HG03139 (cell line): ENCODE measurements at regions not wholly inside any gene's neighbourhood (a gene's known extent, or its start where the extent isn't known, plus 50 kb on each side); places are given as distances from the start of the nearest gene placed in this dataset.

Experiments used
- ATAC-seq: cut with Tn5 transposase; IDR thresholded peaks from one replicate; pipeline ENCODE4 v1.9.1; 2021; ENCODE audit not compliant: unreplicated experiment

GRCh38 chr1:116819081-116819480 lies 64.9 kb downstream of the CD2 start:
- no peak for ATAC-seq

- no peak for ATAC-seq
These were observed 66.1 kb downstream of the CD2 start for GRCh38 chr1:116820369-116820768.

- ATAC-seq, result no peak
These were observed 67.5 kb downstream of the CD2 start for GRCh38 chr1:116821763-116822162.

- ATAC-seq, result no peak
These were observed 70.5 kb downstream of the CD2 start for GRCh38 chr1:116824631-116825206.

- ATAC-seq, result no peak
These were observed 71.0 kb downstream of the CD2 start for GRCh38 chr1:116825207-116825719.

- no peak for ATAC-seq
These were observed 71.6 kb downstream of the CD2 start for GRCh38 chr1:116825720-116826438.

- peak; percentile 74 for ATAC-seq
These were observed 72.8 kb downstream of the CD2 start for GRCh38 chr1:116826818-116827606.

GRCh38 chr1:116827607-116828105 lies 73.4 kb downstream of the CD2 start:
- no peak for ATAC-seq

GRCh38 chr1:116832308-116832931 lies 77.3 kb upstream of the PTGFRN start:
- ATAC-seq, result no peak

GRCh38 chr1:116832932-116833578 lies 76.7 kb upstream of the PTGFRN start:
- ATAC-seq, result no peak

GRCh38 chr1:116833718-116834117 lies 76.0 kb upstream of the PTGFRN start:
- no peak for ATAC-seq

GRCh38 chr1:116834595-116834994 lies 75.1 kb upstream of the PTGFRN start:
- ATAC-seq, result no peak

- no peak for ATAC-seq
These were observed 74.6 kb upstream of the PTGFRN start for GRCh38 chr1:116835161-116835560.

- ATAC-seq, result no peak
These were observed 73.6 kb upstream of the PTGFRN start for GRCh38 chr1:116836099-116836498.

- no peak for ATAC-seq
These were observed 68.0 kb upstream of the PTGFRN start for GRCh38 chr1:116841569-116842344.

GRCh38 chr1:116842654-116843053 lies 67.1 kb upstream of the PTGFRN start:
- ATAC-seq, result no peak

- ATAC-seq, result no peak
These were observed 64.9 kb upstream of the PTGFRN start for GRCh38 chr1:116844775-116845174.

GRCh38 chr1:116847190-116847589 lies 62.5 kb upstream of the PTGFRN start:
- ATAC-seq, result no peak

GRCh38 chr1:116847688-116848531 lies 61.8 kb upstream of the PTGFRN start:
- ATAC-seq, result no peak
